Neural cell (in vitro differentiated cells): ENCODE measurements at regions not wholly inside any gene's neighbourhood (a gene's known extent, or its start where the extent isn't known, plus 50 kb on each side); places are given as distances from the start of the nearest gene placed in this dataset.

Source experiments
- H2AFZ ChIP-seq: fragments of 200-600, 300-800 bp; sonication (generic), shearing (Covaris generic); 2 replicates; pipeline ENCODE4 v1.6.0; 2014; ENCODE audit warnings: low read depth, mild to moderate bottlenecking, antibody characterized with exemption, low read length, moderate library complexity
- H3F3A ChIP-seq: fragments of 200-600 bp; shearing (Covaris generic); 2 replicates; pipeline ENCODE4 v1.6.1; 2016; ENCODE audit warnings: mild to moderate bottlenecking, moderate library complexity, mixed read lengths, antibody characterized with exemption, low read length; ENCODE audit not compliant: insufficient read depth, poor library complexity, severe bottlenecking
- H3K27ac ChIP-seq: fragments of 200-600, 300-800 bp; sonication (generic), shearing (Covaris generic); 2 replicates; pipeline ENCODE4 v1.5.1; 2014; ENCODE audit warnings: mild to moderate bottlenecking, low read length, moderate library complexity
- H3K27me3 ChIP-seq: fragments of 300-800, 200-600 bp; sonication (generic), shearing (Covaris generic); 2 replicates; pipeline ENCODE4 v1.6.0; 2014; ENCODE audit warnings: mild to moderate bottlenecking, low read depth, low read length, moderate library complexity; ENCODE audit not compliant: insufficient read depth
- H3K36me3 ChIP-seq: fragments of 300-800, 200-600 bp; sonication (generic), shearing (Covaris generic); 2 replicates; pipeline ENCODE4 v1.5.1; 2014; ENCODE audit warnings: mild to moderate bottlenecking, antibody characterized with exemption, low read length, moderate library complexity; ENCODE audit not compliant: insufficient read depth
- H3K4me2 ChIP-seq: fragments of 300-800, 200-600 bp; sonication (generic), shearing (Covaris generic); 2 replicates; pipeline ENCODE4 v1.6.0; 2014; ENCODE audit warnings: mild to moderate bottlenecking, low read length
- H3K4me3 ChIP-seq: fragments of 300-800, 200-600 bp; sonication (generic), shearing (Covaris generic); 2 replicates; pipeline ENCODE4 v1.5.1; 2014; ENCODE audit warnings: mild to moderate bottlenecking, low read length, moderate library complexity
- H3K79me2 ChIP-seq: fragments of 200-600 bp; shearing (Covaris generic); replicated peaks from 2 replicates; pipeline ENCODE4 v1.6.0; 2014; ENCODE audit warnings: mild to moderate bottlenecking, low read length, moderate library complexity; ENCODE audit not compliant: insufficient read depth
- H3K9ac ChIP-seq: fragments of 300-800, 200-600 bp; sonication (generic), shearing (Covaris generic); 2 replicates; pipeline ENCODE4 v1.6.1; 2016; ENCODE audit warnings: mild to moderate bottlenecking, low read length, mixed read lengths
- H3K9me2 ChIP-seq: fragments of 200-600 bp; shearing (Covaris generic); 2 replicates; pipeline ENCODE4 v1.6.1; 2016; ENCODE audit warnings: mild to moderate bottlenecking, low read length, mixed read lengths; ENCODE audit not compliant: insufficient read depth
- H3K9me3 ChIP-seq: fragments of 200-600, 300-800 bp; sonication (generic), shearing (Covaris generic); 2 replicates; pipeline ENCODE4 v1.6.1; 2016; ENCODE audit warnings: mild to moderate bottlenecking, mixed run types, low read length, moderate library complexity, mixed read lengths
- H4K20me1 ChIP-seq: fragments of 200-600 bp; shearing (Covaris generic); 2 replicates; pipeline ENCODE4 v1.6.1; 2016; ENCODE audit warnings: mild to moderate bottlenecking, mixed run types; ENCODE audit not compliant: insufficient read depth
- EP300 ChIP-seq: fragments of 450-650 bp; conservative IDR thresholded peaks from 2 replicates; pipeline ENCODE4 v1.6.1; 2014; ENCODE audit warnings: antibody characterized with exemption, mild to moderate bottlenecking, moderate library complexity; ENCODE audit not compliant: poor library complexity, severe bottlenecking
- EZH2 ChIP-seq: fragments of 200-600, 300-800 bp; shearing (Covaris generic), sonication (generic); IDR thresholded peaks from 2 replicates; pipeline ENCODE4 v1.6.1; 2014; ENCODE audit warnings: antibody characterized with exemption, low read length, borderline replicate concordance, mild to moderate bottlenecking; ENCODE audit not compliant: insufficient read depth, poor library complexity, severe bottlenecking
- MXI1 ChIP-seq: fragments of 450-650 bp; conservative IDR thresholded peaks from 2 replicates; pipeline ENCODE4 v1.6.1; 2014; ENCODE audit warnings: antibody characterized with exemption, mild to moderate bottlenecking; ENCODE audit not compliant: poor library complexity, severe bottlenecking
- POLR2AphosphoS5 ChIP-seq: IDR thresholded peaks from 2 replicates; pipeline ENCODE4 v1.6.1; 2012
- RAD21 ChIP-seq: fragments of 450-650 bp; conservative IDR thresholded peaks from 2 replicates; pipeline ENCODE4 v1.6.1; 2014; ENCODE audit warnings: antibody characterized with exemption, mild to moderate bottlenecking, moderate library complexity
- SMC3 ChIP-seq: fragments of 450-650 bp; conservative IDR thresholded peaks from 2 replicates; pipeline ENCODE4 v1.6.1; 2014; ENCODE audit warnings: antibody characterized with exemption, mild to moderate bottlenecking, moderate library complexity; ENCODE audit not compliant: poor library complexity
- TAF1 ChIP-seq: IDR thresholded peaks from 2 replicates; pipeline ENCODE4 v1.6.1; 2012; ENCODE audit warnings: low read depth
- TF ChIP-seq, protein P1 (sequence below): fragments of 450-650 bp; IDR thresholded peaks from 2 replicates; pipeline ENCODE4 v1.5.1; 2014; ENCODE audit warnings: antibody characterized with exemption, mild to moderate bottlenecking, moderate library complexity; ENCODE audit not compliant: poor library complexity, severe bottlenecking
- TF ChIP-seq, protein P2 (sequence below): IDR thresholded peaks from 2 replicates; pipeline ENCODE4 v1.6.1; 2012; ENCODE audit warnings: borderline replicate concordance

GRCh38 chr3:117168896-117169295 lies 459.3 kb downstream of the TUSC7 start:
- Histone ChIP-seq H3K4me3 (no peak overlapping the region), H3K27ac (peak overlapping the region; percentile 56), H3K9me3 (no peaks in the 10 kb centered on the region), H3K4me2 (no peak overlapping the region), H3K9me2 (no peaks in the 10 kb centered on the region), H4K20me1 (no peaks in the 10 kb centered on the region), H3K27me3 (no peaks in the 10 kb centered on the region), H3K9ac (no peak overlapping the region), H3K36me3 (no peaks in the 10 kb centered on the region), H3K79me2 (no peaks in the 10 kb centered on the region), H2AFZ (no peak overlapping the region), H3F3A (no peaks in the 10 kb centered on the region)
- TF ChIP-seq RAD21 (no peak), EZH2 (no peak), TAF1 (no peak), POLR2AphosphoS5 (no peak), MXI1 (no peak), SMC3 (no peak), EP300 (no peak)
- TF ChIP-seq, protein P1, sequence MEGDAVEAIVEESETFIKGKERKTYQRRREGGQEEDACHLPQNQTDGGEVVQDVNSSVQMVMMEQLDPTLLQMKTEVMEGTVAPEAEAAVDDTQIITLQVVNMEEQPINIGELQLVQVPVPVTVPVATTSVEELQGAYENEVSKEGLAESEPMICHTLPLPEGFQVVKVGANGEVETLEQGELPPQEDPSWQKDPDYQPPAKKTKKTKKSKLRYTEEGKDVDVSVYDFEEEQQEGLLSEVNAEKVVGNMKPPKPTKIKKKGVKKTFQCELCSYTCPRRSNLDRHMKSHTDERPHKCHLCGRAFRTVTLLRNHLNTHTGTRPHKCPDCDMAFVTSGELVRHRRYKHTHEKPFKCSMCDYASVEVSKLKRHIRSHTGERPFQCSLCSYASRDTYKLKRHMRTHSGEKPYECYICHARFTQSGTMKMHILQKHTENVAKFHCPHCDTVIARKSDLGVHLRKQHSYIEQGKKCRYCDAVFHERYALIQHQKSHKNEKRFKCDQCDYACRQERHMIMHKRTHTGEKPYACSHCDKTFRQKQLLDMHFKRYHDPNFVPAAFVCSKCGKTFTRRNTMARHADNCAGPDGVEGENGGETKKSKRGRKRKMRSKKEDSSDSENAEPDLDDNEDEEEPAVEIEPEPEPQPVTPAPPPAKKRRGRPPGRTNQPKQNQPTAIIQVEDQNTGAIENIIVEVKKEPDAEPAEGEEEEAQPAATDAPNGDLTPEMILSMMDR: no peak
- TF ChIP-seq, protein P2, sequence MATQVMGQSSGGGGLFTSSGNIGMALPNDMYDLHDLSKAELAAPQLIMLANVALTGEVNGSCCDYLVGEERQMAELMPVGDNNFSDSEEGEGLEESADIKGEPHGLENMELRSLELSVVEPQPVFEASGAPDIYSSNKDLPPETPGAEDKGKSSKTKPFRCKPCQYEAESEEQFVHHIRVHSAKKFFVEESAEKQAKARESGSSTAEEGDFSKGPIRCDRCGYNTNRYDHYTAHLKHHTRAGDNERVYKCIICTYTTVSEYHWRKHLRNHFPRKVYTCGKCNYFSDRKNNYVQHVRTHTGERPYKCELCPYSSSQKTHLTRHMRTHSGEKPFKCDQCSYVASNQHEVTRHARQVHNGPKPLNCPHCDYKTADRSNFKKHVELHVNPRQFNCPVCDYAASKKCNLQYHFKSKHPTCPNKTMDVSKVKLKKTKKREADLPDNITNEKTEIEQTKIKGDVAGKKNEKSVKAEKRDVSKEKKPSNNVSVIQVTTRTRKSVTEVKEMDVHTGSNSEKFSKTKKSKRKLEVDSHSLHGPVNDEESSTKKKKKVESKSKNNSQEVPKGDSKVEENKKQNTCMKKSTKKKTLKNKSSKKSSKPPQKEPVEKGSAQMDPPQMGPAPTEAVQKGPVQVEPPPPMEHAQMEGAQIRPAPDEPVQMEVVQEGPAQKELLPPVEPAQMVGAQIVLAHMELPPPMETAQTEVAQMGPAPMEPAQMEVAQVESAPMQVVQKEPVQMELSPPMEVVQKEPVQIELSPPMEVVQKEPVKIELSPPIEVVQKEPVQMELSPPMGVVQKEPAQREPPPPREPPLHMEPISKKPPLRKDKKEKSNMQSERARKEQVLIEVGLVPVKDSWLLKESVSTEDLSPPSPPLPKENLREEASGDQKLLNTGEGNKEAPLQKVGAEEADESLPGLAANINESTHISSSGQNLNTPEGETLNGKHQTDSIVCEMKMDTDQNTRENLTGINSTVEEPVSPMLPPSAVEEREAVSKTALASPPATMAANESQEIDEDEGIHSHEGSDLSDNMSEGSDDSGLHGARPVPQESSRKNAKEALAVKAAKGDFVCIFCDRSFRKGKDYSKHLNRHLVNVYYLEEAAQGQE: no peak

GRCh38 chr3:117170094-117170493 lies 460.5 kb downstream of the TUSC7 start:
- no peaks in the 10 kb centered on the region for H3K9me3 ChIP-seq
- no peak overlapping the region for H3K9ac ChIP-seq
- H4K20me1 ChIP-seq: no peaks in the 10 kb centered on the region
- no peak overlapping the region for H2AFZ ChIP-seq
- no peaks in the 10 kb centered on the region for H3K9me2 ChIP-seq
- H3K36me3 ChIP-seq: no peaks in the 10 kb centered on the region
- H3K79me2 ChIP-seq: no peaks in the 10 kb centered on the region
- H3K27me3 ChIP-seq: no peaks in the 10 kb centered on the region
- H3K27ac ChIP-seq: peak overlapping the region; percentile 56
- H3K4me2 ChIP-seq: no peak overlapping the region
- no peak overlapping the region for H3K4me3 ChIP-seq
- H3F3A ChIP-seq: no peaks in the 10 kb centered on the region
- TF ChIP-seq SMC3 (no peak), POLR2AphosphoS5 (no peak), TAF1 (no peak), EZH2 (no peak)
- TF ChIP-seq, protein P2: no peak
